PC-9 (cell line): ENCODE measurements at regions not wholly inside any gene's neighbourhood (a gene's known extent, or its start where the extent isn't known, plus 50 kb on each side); places are given as distances from the start of the nearest gene placed in this dataset.
A peak's percentile ranks its signal among the peaks of the same experiment; 100 is the strongest.

Experiments used
- CTCF ChIP-seq: fragments of 200-600 bp; sonication (generic); conservative IDR thresholded peaks from 2 replicates; pipeline ENCODE4 v1.6.1; 2017; ENCODE audit warnings: mixed run types, antibody characterized with exemption, mild to moderate bottlenecking, moderate library complexity
- EZH2 ChIP-seq: fragments of 200-600 bp; sonication (generic); IDR thresholded peaks from 2 replicates; pipeline ENCODE4 v1.8.0; 2017; ENCODE audit warnings: antibody characterized with exemption, low read depth

GRCh38 chr4:159446266-159446976 lies 343.5 kb downstream of the RAPGEF2 start:
- peak; percentile 82 for TF ChIP-seq CTCF
- no peak for TF ChIP-seq EZH2
